OCI-LY1 (cell line): ENCODE measurements at regions not wholly inside any gene's neighbourhood (a gene's known extent, or its start where the extent isn't known, plus 50 kb on each side); places are given as distances from the start of the nearest gene placed in this dataset.

Experiments
- CTCF ChIP-seq: fragments of 200-600 bp; sonication (generic), shearing (Covaris generic); IDR thresholded peaks from 2 replicates; pipeline ENCODE4 v1.5.1; 2017; ENCODE audit warnings: mild to moderate bottlenecking, antibody characterized with exemption, low read length, moderate library complexity, mixed read lengths
- EZH2 ChIP-seq: fragments of 200-600 bp; sonication (generic), shearing (Covaris generic); IDR thresholded peaks from 2 replicates; pipeline ENCODE4 v1.8.0; 2017; ENCODE audit warnings: borderline replicate concordance, mixed run types, mild to moderate bottlenecking, antibody characterized with exemption, low read length, moderate library complexity, mixed read lengths

GRCh38 chr10:131548176-131548575 lies 236.7 kb upstream of the TCERG1L start:
- TF ChIP-seq CTCF (no peak), EZH2 (no peak)
